SKM-1 treated with dmso at 0.1 percent for 144 hours (cell line): ENCODE measurements at regions not wholly inside any gene's neighbourhood (a gene's known extent, or its start where the extent isn't known, plus 50 kb on each side); places are given as distances from the start of the nearest gene placed in this dataset.

Source experiments
- DNase-seq: peaks from one replicate; lab custom pipeline; 2025; ENCODE audit not compliant: unreplicated experiment; lab: John Stamatoyannopoulos, UW

- no peak for DNase-seq
Observed at GRCh38 chr2:5841126-5841525, 148.9 kb downstream of the SOX11 start.

DNA sequence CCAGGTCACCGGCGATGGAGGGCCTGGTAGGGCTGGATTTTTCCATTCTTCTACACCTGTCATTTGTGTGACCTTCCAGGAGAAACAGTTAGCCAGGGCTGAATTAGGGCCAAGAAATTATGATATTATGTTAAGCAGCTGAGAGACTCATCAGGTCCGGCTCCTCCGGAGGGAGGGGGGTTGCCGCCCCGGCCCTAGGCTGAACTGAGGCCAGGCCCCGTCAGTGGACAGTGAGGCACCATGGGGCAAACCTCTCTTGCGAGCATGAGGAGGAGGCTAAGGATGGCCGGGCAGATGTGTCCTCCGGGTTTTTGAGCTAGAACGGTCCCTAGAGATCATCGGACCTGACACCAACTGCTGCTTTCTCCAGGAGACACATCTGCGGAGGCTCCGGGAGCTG is 150.1 kb downstream of the SOX11 start:
- no peak for DNase-seq

GRCh38 chr2:5845798-5846330 is 153.7 kb downstream of the SOX11 start:
- DNase-seq, result no peak

DNA sequence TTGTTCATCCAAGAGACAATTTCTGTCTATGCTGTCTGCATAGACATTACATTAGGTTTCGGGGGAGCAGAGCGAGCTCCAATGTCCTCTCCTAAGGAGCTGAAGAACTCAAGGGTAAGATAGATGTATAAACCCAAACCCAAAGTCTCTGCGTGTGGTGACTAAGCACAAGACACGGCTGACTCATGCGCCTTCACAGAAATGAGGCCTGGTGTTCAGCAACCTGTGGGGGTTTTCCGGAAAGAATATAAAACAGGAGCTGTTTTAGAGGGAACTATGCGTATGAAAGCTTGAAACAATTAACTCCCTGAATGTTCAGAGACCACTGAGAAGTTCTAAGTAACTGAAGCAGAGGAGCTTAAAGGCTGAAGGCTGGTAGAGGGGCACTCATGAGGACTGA is 154.7 kb downstream of the SOX11 start:
- DNase-seq, result no peak

- no peak for DNase-seq
Observed at GRCh38 chr2:5849562-5849961, 157.4 kb downstream of the SOX11 start.

- no peak for DNase-seq
Observed at GRCh38 chr2:5851410-5851809, 159.2 kb downstream of the SOX11 start.

DNA sequence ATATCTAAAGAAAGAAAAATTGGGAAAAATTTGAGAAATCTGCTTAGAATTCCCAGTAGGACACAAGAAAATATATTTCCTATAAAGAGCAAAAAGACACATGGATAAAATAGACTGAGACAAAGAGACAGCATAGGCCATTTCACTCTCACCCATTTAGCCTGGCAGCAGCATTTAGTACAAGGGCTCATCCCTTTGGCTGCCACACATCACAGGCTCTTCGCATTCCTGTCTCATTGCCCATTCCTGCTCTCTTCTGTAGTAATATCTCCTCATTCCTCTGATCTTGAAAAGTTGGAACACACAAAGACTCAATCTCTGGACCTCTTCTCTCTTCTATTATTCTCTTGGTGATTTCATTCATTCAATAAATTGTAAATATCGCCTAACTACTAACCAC is 162.6 kb downstream of the SOX11 start:
- DNase-seq, result no peak

DNA sequence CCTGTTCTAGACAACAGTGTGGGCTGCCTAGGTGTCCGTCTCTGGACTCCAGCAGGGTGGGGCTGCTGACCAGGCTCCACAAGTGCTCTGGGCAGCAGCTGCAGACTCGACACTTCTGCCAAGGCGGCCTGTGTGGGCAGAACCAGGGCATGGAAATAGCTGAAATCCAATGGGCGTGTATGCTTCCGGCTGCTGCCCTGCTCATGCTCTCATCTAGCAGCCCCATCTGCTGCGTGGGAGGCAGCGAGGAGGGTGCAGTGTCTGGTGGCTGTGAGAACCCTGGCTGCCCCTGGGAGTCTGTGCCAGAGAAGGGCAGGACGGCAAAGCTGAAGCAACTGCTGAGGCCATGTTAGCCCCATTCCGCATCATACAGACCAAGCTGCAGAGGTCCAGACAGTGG is 174.9 kb downstream of the SOX11 start:
- no peak for DNase-seq

- DNase-seq, result no peak
Observed at GRCh38 chr2:5868931-5869330, 176.7 kb downstream of the SOX11 start.

GRCh38 chr2:5869936-5870335 is 177.8 kb downstream of the SOX11 start:
- DNase-seq, result no peak

- DNase-seq, result no peak
Observed at GRCh38 chr2:5877360-5877759, 185.2 kb downstream of the SOX11 start.

DNA sequence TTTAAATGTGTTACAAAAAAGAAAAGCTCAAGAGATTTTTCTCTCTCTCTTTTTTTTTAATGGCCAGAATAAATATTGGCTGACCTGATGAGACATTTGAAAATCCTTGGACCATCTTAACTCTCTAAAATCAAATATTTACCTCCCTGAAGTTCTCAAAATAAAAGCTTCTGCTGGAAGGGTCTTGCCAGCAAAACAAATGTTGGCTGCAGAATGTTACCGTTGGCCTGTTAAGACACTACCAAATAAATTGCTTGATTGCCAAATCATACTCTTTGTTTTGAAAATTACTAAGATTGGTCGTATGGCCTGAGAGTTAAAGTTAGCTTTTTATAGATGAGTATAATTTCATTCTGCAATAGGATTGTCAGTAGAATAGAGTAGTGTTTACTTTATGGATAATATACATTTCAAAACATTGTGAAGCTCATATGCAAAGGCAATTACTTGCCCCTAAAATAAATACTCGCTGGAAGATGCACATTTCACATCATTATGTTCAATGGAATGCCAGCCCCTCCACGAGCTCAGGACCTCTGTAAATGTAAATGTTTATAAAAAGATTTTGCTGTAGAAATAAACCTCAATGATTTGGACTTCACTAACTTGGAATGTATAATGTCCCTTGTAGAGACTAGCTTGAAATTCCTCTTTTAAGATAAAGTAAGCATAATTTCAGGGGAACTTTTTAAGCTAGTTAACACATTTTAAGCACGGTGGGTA is 193.4 kb downstream of the SOX11 start:
- no peak for DNase-seq

GRCh38 chr2:5886462-5886861 is 194.3 kb downstream of the SOX11 start:
- no peak for DNase-seq

- DNase-seq, result no peak
Observed at GRCh38 chr2:5888126-5888525, 195.9 kb downstream of the SOX11 start.

- no peak for DNase-seq
Observed at GRCh38 chr2:5889519-5889918, 197.3 kb downstream of the SOX11 start.

DNA sequence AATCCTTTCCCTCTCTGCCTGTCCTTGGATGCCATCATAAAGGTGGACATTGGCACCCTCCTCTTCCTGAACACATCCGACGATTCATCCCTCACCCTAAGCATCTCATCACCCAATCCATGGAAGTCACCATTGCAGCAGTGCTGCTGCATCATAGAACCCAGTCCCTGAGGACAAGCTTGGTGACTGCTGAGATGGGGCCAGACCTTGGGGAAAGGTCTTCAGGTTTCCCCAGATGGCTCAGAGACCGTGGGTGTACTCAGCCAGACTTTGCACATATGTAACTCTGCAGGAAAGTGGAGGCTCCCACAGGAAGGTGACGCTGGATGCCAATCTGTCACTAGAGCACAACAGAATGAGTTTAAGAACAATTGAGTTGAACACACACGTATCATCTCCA is 202.2 kb downstream of the SOX11 start:
- no peak for DNase-seq

- DNase-seq, result no peak
Observed at GRCh38 chr2:5895284-5895683, 203.1 kb downstream of the SOX11 start.

DNA sequence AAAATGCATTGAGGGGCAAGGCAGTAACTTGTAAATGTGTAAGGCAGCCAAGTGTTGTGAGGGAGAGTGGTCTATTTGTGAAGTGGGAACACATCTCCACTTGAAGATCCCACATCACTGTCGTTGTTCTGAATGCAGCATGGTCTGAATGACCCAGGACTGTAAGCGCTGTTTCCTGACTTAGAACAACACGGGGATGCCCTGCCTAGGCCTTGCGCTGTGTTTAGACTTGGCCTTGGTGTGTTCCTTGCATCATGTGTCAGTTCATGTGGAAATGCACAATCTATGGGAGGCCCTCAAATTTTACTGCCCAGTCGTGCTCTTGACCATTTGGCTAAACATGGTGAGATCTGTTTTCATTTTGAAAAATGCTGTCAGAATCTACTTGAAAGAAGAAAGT is 205.1 kb downstream of the SOX11 start:
- DNase-seq, result no peak

DNA sequence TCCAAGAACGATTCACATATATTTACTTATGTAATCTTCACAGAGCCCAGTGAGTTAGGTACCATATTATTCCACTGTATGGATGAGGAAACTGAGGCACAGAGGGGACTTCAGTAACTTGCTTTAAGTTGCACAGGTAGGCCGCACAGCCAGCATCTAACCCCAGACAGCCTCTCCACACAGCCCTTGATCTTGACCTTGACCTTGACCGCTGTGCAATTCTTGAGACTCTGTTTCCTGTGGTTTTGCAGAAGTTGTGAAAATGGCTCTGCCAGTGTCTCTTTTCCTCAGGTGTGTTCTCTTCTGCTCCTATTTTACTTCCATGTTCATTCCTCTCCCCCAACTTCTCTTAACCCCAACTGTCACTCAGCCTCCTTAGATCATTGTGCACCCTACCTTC is 206.5 kb downstream of the SOX11 start:
- DNase-seq, result no peak

DNA sequence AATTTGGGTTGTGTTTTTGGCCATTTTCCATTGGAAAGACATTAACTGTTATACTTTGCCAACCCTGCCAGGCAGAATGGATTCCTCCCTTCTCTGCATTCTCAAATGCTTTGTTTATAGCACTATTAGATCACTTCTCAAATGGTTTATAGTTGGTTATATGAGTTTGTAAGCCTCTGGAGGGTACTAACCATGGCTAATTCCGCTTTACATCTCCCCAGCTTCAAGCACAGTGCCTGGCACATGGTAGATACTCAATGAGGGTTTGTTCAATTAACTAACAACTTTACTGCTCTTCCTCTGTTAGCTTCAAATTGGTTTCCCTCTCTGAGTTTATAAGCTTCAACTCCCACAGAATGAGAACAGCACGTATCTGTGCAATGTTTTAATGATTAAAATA is 213.5 kb downstream of the SOX11 start:
- DNase-seq, result no peak

- no peak for DNase-seq
Observed at GRCh38 chr2:5908071-5908470, 215.9 kb downstream of the SOX11 start.

- no peak for DNase-seq
Observed at GRCh38 chr2:5911718-5912117, 219.5 kb downstream of the SOX11 start.

DNA sequence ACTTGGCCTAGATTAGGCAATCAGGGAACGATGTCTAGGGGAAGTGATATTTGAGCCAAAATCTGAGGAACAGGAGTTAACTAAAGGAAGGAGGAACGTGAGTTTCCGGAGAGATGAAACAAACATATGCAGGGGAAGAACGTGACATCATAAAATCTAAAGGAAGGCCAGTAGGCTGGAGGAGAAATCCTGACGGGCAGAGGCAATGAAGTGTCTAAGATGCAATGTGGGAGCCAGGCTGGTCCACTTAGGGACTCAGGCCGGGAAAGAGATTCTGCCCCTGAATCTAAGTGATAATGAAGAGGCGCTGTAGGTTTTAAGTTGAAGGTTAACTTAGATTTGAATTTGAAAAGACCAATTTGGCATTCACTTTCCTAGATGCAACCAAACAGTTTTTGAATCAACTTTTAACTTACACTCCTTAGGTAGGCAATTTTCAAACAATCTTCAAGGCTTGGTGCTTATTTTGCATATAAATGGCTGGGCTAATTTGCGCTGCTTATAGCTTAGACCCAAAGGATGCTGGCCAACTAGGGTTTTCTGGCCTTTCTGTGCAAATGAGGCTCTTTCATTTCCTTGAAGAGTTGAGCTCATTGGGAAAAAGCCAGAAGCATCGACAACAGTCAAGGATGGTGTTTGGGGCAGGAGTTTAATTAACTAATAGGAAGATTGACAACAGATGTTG is 221.7 kb downstream of the SOX11 start:
- DNase-seq, result no peak
